ENCODE measurements at regions not wholly inside any gene's neighbourhood (a gene's known extent, or its start where the extent isn't known, plus 50 kb on each side); places are given as distances from the start of the nearest gene placed in this dataset.

GRCh38 chr11:112880495-112880894, 80.7 kb upstream of the NCAM1 start:
- TF ChIP-seq, protein P1, sequence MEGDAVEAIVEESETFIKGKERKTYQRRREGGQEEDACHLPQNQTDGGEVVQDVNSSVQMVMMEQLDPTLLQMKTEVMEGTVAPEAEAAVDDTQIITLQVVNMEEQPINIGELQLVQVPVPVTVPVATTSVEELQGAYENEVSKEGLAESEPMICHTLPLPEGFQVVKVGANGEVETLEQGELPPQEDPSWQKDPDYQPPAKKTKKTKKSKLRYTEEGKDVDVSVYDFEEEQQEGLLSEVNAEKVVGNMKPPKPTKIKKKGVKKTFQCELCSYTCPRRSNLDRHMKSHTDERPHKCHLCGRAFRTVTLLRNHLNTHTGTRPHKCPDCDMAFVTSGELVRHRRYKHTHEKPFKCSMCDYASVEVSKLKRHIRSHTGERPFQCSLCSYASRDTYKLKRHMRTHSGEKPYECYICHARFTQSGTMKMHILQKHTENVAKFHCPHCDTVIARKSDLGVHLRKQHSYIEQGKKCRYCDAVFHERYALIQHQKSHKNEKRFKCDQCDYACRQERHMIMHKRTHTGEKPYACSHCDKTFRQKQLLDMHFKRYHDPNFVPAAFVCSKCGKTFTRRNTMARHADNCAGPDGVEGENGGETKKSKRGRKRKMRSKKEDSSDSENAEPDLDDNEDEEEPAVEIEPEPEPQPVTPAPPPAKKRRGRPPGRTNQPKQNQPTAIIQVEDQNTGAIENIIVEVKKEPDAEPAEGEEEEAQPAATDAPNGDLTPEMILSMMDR (conservative IDR thresholded peaks at IDR 0.05; ENCODE audit: low read depth, low read length): no peak
- TF ChIP-seq RAD21 (IDR thresholded peaks at IDR 0.05; ENCODE audit: low read length) (no peak), POLR2A (IDR thresholded peaks at IDR 0.05; ENCODE audit: low read depth, low read length) (no peak), FOS (IDR thresholded peaks at IDR 0.05; ENCODE audit: low read depth, low read length) (no peak)
